Activated CD4-positive, alpha-beta memory T cell treated with anti-CD3 and anti-CD28 coated beads, Interleukin-2, amount 10 ng/mL, durations not matched to agents 7 days and 5 days (primary cell): ENCODE measurements at regions not wholly inside any gene's neighbourhood (a gene's known extent, or its start where the extent isn't known, plus 50 kb on each side); places are given as distances from the start of the nearest gene placed in this dataset.
"Not testable (repeated sequence)": the region's sequence is repeated elsewhere in the genome, so short reads cannot be mapped to it uniquely, and the experiment has no call there.

Experiments
- CTCF ChIA-PET: fragments of 350-600 bp; sonication (Branson Sonifier 250); formaldehyde crosslinking; loops from one replicate; lab custom pipeline; 2021; ENCODE audit warnings: antibody characterized with exemption, inconsistent platforms; lab: Charles Lee
- POLR2A ChIA-PET: fragments of 350-600 bp; sonication (Branson Sonifier 250); formaldehyde crosslinking; loops from one replicate; lab custom pipeline; 2021; ENCODE audit warnings: antibody characterized with exemption; lab: Charles Lee
- DNase-seq: peaks from one replicate; pipeline ENCODE4 v3.0.0-alpha.2; 2020
- H3K27ac Mint-ChIP-seq: one replicate; pipeline ENCODE4 v1.8.0; 2021; ENCODE audit warnings: mild to moderate bottlenecking, mixed read lengths
- H3K27me3 Mint-ChIP-seq: one replicate; pipeline ENCODE4 v1.8.0; 2021; ENCODE audit warnings: mixed read lengths
- H3K36me3 Mint-ChIP-seq: one replicate; pipeline ENCODE4 v1.8.0; 2021; ENCODE audit warnings: low read depth, mixed read lengths
- H3K4me1 Mint-ChIP-seq: one replicate; pipeline ENCODE4 v1.8.0; 2021; ENCODE audit warnings: mixed read lengths
- H3K4me3 Mint-ChIP-seq: one replicate; pipeline ENCODE4 v1.8.0; 2021; ENCODE audit warnings: mild to moderate bottlenecking, mixed read lengths
- H3K9me3 Mint-ChIP-seq: one replicate; pipeline ENCODE4 v1.8.0; 2021; ENCODE audit warnings: mixed read lengths

DNA sequence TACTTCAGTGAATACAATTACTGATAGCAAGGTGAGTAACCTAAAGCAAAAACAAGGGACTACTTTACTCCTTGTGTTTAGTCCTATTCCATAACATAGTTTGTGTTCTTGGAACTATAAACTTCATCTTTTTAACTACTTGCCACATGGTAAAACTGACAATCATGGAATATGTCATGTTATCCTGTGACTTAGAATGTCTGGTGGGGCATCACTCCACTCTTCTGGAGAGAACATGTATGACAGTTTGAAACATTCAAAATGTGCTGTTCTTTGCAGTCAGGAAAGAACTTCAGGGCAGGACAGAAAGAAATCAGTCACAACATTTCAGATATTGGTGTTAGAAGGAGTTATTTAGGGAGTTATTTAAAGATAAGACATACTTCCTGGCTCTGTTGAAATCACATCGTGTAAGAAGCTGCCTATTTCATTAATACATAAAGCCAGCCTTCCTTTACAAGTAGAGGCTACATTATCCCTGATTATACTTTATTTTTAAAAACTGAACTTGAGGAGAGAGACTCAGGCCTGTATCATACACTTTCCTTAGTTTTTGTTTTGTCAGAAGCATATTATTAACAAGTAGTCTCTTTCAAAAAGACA lies 184.9 kb downstream of the SPATA31A6 start:
- H3K4me3 Mint-ChIP-seq, H3K36me3 Mint-ChIP-seq: not testable (repeated sequence)

DNA sequence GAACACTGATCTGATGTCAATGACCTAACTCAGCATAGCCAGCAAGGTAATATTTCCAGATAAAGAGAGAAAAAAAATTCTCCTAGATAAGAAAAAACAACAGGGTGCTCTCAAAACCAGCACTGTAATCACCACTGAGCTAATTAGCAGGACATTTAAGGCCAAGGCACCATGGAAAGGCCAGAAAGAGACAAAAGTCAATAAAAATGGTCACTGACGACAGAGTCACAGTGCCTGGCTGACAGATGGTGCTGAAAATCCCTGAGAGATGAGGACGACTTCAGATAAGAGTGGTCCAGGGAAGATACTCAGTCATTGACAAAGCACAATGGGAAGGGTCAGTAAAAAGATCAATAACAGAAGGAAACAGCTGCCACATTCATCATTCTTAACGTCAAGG lies 186.7 kb downstream of the SPATA31A6 start:
- CTCF ChIA-PET, H3K27me3 Mint-ChIP-seq: not testable (repeated sequence)

More for the DNA sequence above, 184.9 kb downstream of the SPATA31A6 start:
- POLR2A ChIA-PET, H3K4me1 Mint-ChIP-seq, CTCF ChIA-PET, H3K27me3 Mint-ChIP-seq, H3K9me3 Mint-ChIP-seq, DNase-seq, H3K27ac Mint-ChIP-seq: not testable (repeated sequence)

DNA sequence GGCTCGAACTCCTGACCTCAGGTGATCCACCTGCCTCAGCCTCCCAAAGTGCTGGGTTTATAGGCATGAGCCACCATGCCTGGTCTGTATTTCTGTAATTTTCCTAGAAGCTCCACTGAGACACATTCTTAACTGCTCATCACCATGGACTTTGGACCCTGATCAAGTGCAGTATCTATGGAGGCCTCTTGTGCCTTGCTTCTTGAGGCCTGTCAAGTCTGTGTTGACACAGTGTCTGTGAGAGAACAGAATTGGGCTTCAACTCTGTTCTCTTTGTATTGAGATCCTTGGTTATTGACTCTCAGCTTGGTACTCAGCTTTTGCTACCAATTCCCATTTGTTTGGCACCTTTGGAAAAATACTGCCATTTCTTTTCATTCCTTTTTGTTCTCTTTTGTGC lies 188.0 kb downstream of the SPATA31A6 start:
- DNase-seq, H3K4me1 Mint-ChIP-seq, H3K4me3 Mint-ChIP-seq, CTCF ChIA-PET, H3K27me3 Mint-ChIP-seq, POLR2A ChIA-PET, H3K9me3 Mint-ChIP-seq, H3K36me3 Mint-ChIP-seq, H3K27ac Mint-ChIP-seq: not testable (repeated sequence)

More for the DNA sequence above, 186.7 kb downstream of the SPATA31A6 start:
- POLR2A ChIA-PET, H3K4me1 Mint-ChIP-seq, H3K4me3 Mint-ChIP-seq, DNase-seq, H3K36me3 Mint-ChIP-seq, H3K9me3 Mint-ChIP-seq, H3K27ac Mint-ChIP-seq: not testable (repeated sequence)

DNA sequence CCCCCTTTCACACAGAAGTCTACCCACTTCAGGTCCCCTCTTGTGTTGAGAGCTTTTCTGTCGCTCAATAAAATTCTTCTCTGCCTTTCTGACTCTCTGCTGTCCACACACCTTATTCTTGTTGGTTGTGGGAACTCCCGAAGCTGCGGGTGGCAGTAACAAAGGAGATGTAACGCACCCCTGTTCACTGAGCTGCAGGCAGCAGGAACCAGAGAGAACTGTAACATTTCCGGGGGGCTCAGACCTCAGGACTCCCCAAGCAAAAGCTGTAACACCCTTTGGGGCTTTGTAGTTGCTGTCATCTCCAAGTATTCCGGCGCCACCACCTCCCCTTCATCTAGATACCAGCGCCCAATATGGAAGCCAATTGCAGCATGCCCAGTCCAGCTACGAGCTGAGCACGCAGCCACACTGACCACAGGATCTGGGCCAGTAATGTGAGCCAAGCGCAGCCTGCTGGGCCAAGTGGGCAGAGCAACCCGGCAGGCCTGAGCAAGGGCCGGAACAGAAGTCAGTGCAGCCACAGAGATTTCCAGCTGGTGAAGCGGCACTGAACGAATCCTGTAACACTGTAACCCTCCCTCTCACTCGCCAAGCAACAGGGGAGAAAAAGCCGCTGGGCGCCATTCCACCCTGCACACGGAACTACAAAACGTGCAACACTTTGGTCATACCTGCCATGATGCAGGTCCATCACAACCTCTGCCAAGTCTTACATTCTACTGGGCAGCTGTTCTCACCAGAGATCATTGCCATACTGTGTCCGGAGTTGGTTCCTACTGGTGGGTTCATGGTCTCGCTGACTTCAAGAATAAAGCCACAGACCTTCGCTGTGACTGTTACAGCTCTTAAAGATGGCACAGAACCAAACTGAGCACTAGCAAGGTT lies 194.3 kb downstream of the SPATA31A6 start:
- H3K27me3 Mint-ChIP-seq, H3K36me3 Mint-ChIP-seq, H3K4me3 Mint-ChIP-seq, H3K4me1 Mint-ChIP-seq, H3K27ac Mint-ChIP-seq, DNase-seq, CTCF ChIA-PET, POLR2A ChIA-PET: not testable (repeated sequence)
- H3K9me3 Mint-ChIP-seq = peaks cover 15% of the 10 kb centered on the region

DNA sequence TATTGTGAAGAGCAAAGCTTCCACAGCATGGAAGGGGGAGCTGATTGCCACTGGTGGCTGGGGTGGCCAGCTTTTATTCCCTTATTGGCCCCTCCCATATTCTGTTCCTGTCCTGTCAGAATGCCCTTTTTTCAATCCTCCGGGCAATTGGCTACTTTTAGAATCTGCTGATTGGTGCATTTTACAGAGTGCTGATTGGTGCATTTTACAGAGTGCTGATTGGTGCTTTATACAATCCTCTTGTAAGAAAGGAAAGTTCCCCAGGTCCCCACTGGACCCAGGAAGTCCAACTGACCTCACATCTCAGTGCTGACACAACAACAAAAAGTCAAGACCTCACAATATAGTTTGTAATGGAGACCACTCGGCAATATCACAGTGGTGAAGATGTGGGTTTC lies 195.0 kb downstream of the SPATA31A6 start:
- H3K27ac Mint-ChIP-seq = no peak overlapping the region
- H3K4me3 Mint-ChIP-seq = no peak overlapping the region
- peaks cover 15% of the 10 kb centered on the region for H3K9me3 Mint-ChIP-seq
- ChIA-PET CTCF (no interaction called here), POLR2A (no interaction called here)
- no peaks in the 10 kb centered on the region for H3K4me1 Mint-ChIP-seq
- no peak for DNase-seq
- no peaks in the 10 kb centered on the region for H3K27me3 Mint-ChIP-seq
- H3K36me3 Mint-ChIP-seq = no peaks in the 10 kb centered on the region

DNA sequence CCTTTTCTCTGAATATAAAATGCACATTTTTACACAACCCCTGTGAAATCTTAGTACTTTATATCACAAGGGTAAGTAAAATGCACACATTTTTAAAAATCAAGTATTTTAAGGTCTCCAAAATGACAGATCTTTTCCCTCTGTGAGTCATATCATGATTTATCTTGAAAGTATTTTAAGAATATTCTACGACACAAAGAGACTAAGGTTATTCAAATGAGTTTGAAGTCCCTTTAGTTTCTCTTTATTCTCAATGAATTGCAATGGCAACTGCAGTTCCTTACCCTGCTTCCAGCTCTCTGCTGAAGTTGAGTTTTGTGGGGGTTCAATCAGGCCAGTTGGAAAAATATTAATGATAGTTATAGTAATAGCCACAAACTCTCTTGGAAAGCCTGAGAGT lies 196.1 kb downstream of the SPATA31A6 start:
- not testable (repeated sequence) for H3K4me3 Mint-ChIP-seq, H3K27me3 Mint-ChIP-seq, H3K36me3 Mint-ChIP-seq

DNA sequence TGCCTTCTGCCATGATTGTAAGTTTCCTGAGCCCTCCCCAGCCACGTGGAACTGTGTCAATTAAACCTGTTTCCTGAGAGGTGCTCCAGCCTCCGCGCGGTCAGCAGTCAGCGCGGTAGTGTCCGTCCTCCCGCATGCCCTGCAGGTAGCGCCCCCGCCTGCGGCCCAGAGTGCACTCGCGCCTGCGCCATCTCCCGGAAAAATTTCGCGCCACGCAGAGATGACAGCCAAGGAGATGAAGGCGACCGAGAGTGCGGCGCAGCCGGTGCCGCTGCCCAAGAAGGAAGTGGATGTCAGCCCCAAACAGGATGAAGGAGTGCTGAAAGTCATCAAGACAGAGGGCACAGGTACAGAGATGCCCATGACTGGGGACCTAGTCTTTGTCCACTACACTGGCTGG lies 201.1 kb downstream of the SPATA31A6 start:
- DNase-seq, H3K27me3 Mint-ChIP-seq, H3K4me3 Mint-ChIP-seq, H3K36me3 Mint-ChIP-seq, POLR2A ChIA-PET, H3K4me1 Mint-ChIP-seq, CTCF ChIA-PET, H3K9me3 Mint-ChIP-seq, H3K27ac Mint-ChIP-seq: not testable (repeated sequence)

More for the DNA sequence above, 196.1 kb downstream of the SPATA31A6 start:
- POLR2A ChIA-PET, H3K4me1 Mint-ChIP-seq, H3K27ac Mint-ChIP-seq, CTCF ChIA-PET, DNase-seq: not testable (repeated sequence)
- H3K9me3 Mint-ChIP-seq = peaks cover 15% of the 10 kb centered on the region

DNA sequence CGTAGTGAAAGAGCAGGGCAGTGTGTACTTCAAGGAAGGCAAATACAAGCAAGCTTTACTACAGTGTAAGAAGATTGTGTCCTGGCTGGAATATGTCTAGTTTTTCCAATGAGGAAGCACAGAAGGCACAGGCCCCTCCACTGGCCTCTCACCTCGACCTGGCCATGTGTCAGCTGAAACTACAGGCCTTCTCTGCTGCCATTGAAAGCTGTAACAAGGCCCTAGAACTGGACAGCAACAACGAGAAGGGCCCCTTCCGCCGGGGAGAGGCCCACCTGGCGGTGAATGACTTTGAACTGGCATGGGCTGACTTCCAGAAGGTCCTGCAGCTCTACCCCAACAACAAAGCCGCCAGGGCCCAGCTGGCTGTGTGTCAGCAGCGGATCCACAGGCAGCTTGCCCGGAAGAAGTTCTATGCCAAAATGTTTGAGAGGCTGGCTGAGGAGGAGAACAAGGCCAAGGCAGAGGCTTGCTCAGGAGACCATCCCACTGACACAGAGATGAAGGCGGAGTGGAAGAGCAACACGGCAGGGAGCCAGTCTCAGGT lies 202.2 kb downstream of the SPATA31A6 start:
- H3K4me1 Mint-ChIP-seq, H3K4me3 Mint-ChIP-seq, H3K27ac Mint-ChIP-seq, H3K27me3 Mint-ChIP-seq, H3K9me3 Mint-ChIP-seq, H3K36me3 Mint-ChIP-seq, DNase-seq, POLR2A ChIA-PET, CTCF ChIA-PET: not testable (repeated sequence)

DNA sequence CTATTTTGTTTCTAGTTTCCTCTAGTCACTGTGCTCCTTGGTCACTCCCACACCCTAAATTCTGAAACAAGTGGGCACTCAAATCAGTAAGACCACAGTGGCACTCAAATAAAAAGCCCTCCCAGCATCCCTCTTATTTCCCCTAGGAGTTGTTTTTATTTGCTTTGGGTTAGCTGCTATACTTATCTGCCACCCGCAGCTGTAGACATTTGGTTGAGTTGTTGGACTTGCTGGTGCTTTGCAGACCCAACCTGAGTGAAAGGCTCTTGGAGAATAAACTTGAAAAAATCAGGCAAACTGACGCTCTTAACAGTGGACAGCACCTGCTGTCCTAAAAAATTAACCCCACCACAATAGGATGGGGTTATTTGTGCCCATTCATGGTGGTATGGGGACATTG lies 203.0 kb downstream of the SPATA31A6 start:
- POLR2A ChIA-PET = no interaction called here
- no peak for DNase-seq
- no peak overlapping the region for H3K27ac Mint-ChIP-seq
- H3K4me1 Mint-ChIP-seq = no peaks in the 10 kb centered on the region
- H3K4me3 Mint-ChIP-seq = no peak overlapping the region
- H3K36me3 Mint-ChIP-seq = no peaks in the 10 kb centered on the region
- H3K27me3 Mint-ChIP-seq = no peaks in the 10 kb centered on the region
- peaks cover 1% of the 10 kb centered on the region for H3K9me3 Mint-ChIP-seq
- CTCF ChIA-PET = no interaction called here

DNA sequence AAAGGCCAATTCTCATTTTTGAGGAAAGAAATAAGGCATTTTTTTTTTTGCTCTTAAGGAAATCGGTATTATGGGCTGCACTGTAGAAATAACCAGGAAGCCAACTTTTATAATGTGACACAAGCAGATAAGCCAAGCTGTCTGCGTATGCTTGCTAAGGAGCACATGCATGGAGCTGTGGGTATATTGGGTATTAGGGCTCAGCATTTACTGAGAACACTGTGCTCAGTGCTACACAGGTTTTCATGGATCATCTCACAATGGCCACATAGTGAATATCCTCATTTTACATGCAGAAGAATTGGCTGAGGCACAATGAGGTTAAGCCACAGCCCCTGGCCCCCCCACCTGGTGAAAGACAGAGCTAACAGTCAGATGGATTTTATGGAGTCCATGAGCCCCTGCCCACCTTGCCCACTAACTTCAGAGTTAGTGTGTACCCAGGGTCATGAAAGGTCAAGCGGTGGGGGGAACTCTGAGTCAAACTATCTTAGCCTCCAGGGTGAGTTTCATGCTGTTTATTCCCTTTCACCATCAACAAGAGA lies 204.8 kb downstream of the SPATA31A6 start:
- Mint-ChIP-seq H3K4me3 (no peak overlapping the region), H3K27me3 (no peaks in the 10 kb centered on the region), H3K4me1 (no peaks in the 10 kb centered on the region), H3K27ac (no peak overlapping the region), H3K9me3 (peaks cover 1% of the 10 kb centered on the region), H3K36me3 (no peaks in the 10 kb centered on the region)
- ChIA-PET POLR2A (no interaction called here), CTCF (no interaction called here)
- DNase-seq = no peak

DNA sequence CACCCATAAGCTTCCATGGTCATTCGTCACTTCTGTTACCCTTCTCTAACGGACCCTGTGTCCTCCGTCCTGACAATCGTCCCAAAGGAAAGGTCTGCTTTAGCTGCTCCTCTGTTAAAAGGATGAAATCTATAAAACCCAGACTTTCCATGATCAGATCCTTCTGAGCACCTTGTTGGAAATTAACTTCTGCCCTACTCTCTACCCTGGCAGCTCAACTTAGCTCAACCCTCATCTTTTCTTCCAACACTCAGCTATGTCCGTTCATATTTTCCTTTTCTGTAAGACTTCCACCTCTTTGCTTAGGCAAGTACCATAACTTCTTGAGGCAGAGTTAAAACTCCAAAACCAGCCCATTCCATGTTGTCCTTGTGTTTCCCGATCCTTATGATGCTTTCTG lies 205.4 kb downstream of the SPATA31A6 start:
- ChIA-PET POLR2A (no interaction called here), CTCF (no interaction called here)
- no peaks in the 10 kb centered on the region for H3K4me1 Mint-ChIP-seq
- no peak overlapping the region for H3K4me3 Mint-ChIP-seq
- no peaks in the 10 kb centered on the region for H3K27me3 Mint-ChIP-seq
- no peaks in the 10 kb centered on the region for H3K36me3 Mint-ChIP-seq
- no peak overlapping the region for H3K27ac Mint-ChIP-seq
- peaks cover 1% of the 10 kb centered on the region for H3K9me3 Mint-ChIP-seq
- DNase-seq = no peak

DNA sequence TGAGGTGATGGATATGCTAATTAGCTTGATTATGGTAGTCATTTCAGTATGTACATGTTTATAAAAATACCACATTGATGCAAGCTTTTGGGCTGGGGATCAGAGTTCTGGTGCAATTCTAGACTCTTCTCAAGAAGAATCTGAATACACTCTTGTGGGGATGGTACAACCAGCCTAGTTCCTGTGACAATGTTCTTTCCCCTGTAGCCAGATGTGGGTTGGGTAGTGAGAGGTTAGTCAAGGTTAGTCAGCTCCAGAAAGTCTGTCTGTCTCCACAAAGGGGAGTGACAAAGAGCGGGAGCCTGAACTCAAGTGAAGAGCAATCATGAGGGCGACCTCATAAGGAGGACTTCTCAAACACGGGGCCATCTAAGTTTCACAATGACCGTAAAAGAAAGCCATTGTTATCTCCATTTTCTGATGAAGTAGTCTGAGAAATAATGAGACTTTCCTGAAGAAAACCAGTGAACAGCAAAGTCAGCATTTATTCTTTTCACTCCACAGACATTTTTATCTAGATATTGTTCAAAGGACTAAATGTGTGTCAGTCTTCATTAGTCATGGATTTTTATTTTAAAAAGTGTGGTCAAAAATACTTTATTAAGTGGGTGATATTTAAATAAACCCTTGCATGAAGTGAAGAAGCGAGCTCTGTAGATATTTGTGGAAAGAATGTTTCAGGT lies 209.5 kb downstream of the SPATA31A6 start:
- DNase-seq, H3K36me3 Mint-ChIP-seq, H3K4me1 Mint-ChIP-seq, CTCF ChIA-PET, H3K9me3 Mint-ChIP-seq, H3K4me3 Mint-ChIP-seq, POLR2A ChIA-PET, H3K27ac Mint-ChIP-seq, H3K27me3 Mint-ChIP-seq: not testable (repeated sequence)

DNA sequence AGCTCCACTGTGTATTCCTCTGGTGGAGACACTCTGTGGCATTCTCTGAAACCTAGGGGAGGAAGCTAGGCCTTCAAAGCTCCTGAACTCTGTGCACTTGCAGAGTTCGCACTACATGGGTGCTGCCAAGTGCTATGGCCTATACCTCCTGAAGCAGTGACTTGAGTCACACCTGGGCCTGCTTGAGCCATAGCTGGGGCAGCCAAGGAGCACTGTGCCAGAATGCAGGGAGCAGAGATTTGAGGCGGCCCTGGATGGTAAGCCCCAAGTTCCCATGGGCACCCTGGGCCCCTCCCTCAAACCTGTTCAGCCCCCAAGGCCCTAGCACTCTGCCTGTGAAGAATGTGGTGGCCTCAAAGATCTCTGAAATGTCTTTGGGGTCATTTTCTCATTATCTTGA lies 212.9 kb downstream of the SPATA31A6 start:
- no peak overlapping the region for H3K4me3 Mint-ChIP-seq
- no peak for DNase-seq
- POLR2A ChIA-PET = no interaction called here

More for the DNA sequence above, 212.9 kb downstream of the SPATA31A6 start:
- CTCF ChIA-PET = no interaction called here
- Mint-ChIP-seq H3K4me1 (no peaks in the 10 kb centered on the region), H3K27ac (no peak overlapping the region), H3K9me3 (no peaks in the 10 kb centered on the region), H3K36me3 (no peaks in the 10 kb centered on the region), H3K27me3 (no peaks in the 10 kb centered on the region)
